HepG2 (cell line): ENCODE measurements at regions not wholly inside any gene's neighbourhood (a gene's known extent, or its start where the extent isn't known, plus 50 kb on each side); places are given as distances from the start of the nearest gene placed in this dataset.

Experiments
- TGIF2 ChIP-seq: IDR thresholded peaks from 2 replicates; pipeline ENCODE4 v1.6.1; 2016; ENCODE audit warnings: control low read depth, missing compliant biosample characterization
- TF ChIP-seq, protein P1 (sequence below): sonication (generic); formaldehyde crosslinking; IDR thresholded peaks from 2 replicates; pipeline ENCODE4 v1.5.0; 2020; ENCODE audit warnings: mild to moderate bottlenecking, missing genetic modification reagents, moderate library complexity
- TF ChIP-seq, protein P2 (sequence below), 2 experiments: IDR thresholded peaks; 2 replicates each; pipeline ENCODE4 v1.6.1; 2011 to 2012; ENCODE audit warnings: low read length in 2 of 2, borderline replicate concordance in 1 of 2, low read depth in 1 of 2, mild to moderate bottlenecking in 1 of 2, moderate library complexity in 1 of 2

DNA sequence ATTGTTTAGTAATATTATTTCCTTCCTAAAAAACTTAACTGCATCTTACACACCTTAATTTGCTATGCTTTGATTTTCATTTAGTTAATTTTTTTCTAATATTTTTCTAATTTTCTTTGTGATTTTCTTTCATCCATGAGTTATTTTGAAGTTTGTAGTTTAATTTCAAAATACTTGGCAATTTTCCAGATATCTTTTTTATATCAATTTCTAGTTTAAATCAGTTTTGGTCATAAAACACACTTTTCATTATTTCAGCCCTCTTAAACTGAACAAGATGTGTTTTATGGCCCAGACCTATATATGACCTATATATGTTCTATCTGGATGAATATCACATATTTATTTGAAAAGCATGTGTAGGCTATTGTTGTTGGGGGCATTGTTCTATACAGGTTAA, 759.9 kb upstream of the SGO1 start:
- no peak for TF ChIP-seq TGIF2 (CRISPR knock-in tag)
- TF ChIP-seq, protein P1, sequence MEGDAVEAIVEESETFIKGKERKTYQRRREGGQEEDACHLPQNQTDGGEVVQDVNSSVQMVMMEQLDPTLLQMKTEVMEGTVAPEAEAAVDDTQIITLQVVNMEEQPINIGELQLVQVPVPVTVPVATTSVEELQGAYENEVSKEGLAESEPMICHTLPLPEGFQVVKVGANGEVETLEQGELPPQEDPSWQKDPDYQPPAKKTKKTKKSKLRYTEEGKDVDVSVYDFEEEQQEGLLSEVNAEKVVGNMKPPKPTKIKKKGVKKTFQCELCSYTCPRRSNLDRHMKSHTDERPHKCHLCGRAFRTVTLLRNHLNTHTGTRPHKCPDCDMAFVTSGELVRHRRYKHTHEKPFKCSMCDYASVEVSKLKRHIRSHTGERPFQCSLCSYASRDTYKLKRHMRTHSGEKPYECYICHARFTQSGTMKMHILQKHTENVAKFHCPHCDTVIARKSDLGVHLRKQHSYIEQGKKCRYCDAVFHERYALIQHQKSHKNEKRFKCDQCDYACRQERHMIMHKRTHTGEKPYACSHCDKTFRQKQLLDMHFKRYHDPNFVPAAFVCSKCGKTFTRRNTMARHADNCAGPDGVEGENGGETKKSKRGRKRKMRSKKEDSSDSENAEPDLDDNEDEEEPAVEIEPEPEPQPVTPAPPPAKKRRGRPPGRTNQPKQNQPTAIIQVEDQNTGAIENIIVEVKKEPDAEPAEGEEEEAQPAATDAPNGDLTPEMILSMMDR (CRISPR knock-in tag), result no peak
- TF ChIP-seq, protein P2, sequence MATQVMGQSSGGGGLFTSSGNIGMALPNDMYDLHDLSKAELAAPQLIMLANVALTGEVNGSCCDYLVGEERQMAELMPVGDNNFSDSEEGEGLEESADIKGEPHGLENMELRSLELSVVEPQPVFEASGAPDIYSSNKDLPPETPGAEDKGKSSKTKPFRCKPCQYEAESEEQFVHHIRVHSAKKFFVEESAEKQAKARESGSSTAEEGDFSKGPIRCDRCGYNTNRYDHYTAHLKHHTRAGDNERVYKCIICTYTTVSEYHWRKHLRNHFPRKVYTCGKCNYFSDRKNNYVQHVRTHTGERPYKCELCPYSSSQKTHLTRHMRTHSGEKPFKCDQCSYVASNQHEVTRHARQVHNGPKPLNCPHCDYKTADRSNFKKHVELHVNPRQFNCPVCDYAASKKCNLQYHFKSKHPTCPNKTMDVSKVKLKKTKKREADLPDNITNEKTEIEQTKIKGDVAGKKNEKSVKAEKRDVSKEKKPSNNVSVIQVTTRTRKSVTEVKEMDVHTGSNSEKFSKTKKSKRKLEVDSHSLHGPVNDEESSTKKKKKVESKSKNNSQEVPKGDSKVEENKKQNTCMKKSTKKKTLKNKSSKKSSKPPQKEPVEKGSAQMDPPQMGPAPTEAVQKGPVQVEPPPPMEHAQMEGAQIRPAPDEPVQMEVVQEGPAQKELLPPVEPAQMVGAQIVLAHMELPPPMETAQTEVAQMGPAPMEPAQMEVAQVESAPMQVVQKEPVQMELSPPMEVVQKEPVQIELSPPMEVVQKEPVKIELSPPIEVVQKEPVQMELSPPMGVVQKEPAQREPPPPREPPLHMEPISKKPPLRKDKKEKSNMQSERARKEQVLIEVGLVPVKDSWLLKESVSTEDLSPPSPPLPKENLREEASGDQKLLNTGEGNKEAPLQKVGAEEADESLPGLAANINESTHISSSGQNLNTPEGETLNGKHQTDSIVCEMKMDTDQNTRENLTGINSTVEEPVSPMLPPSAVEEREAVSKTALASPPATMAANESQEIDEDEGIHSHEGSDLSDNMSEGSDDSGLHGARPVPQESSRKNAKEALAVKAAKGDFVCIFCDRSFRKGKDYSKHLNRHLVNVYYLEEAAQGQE (IDR thresholded peaks at IDR 0.05; ENCODE audit: borderline replicate concordance in 1 of 2, low read depth in 1 of 2, low read length in 2 of 2), result no peak
